Adrenal gland (tissue), 9 donors: ENCODE measurements at regions not wholly inside any gene's neighbourhood (a gene's known extent, or its start where the extent isn't known, plus 50 kb on each side); places are given as distances from the start of the nearest gene placed in this dataset.

Experiments
- DNase-seq, 7 donors: peaks; one replicate each; pipeline ENCODE4 v3.0.0-alpha.2; 2019 to 2020
- H3K27ac ChIP-seq, 5 donors: fragments of 200-600 bp; sonication (generic) in 4 of 5; 1 replicate in 3 of 5; 2 replicates in 2 of 5; pipeline versions ENCODE4 v1.5.1 to v1.8.0; 2016 to 2020; ENCODE audit warnings: mild to moderate bottlenecking in 1 of 5
- H3K27me3 ChIP-seq: fragments of 200-600 bp; 2 replicates; pipeline ENCODE4 v1.8.0; 2021
- H3K36me3 ChIP-seq, 2 donors: fragments of 200-600 bp; replicated peaks in 1 of 2; 1 replicate in 1 of 2; 2 replicates in 1 of 2; pipeline versions ENCODE4 v1.5.1 to v1.8.0; 2018 to 2022
- H3K4me1 ChIP-seq, 2 donors: fragments of 200-600 bp; replicated peaks in 1 of 2; 1 replicate in 1 of 2; 2 replicates in 1 of 2; pipeline versions ENCODE4 v1.5.1 to v1.8.0; 2018 to 2021
- H3K4me3 ChIP-seq, 4 donors: fragments of 200-600 bp; sonication (generic) in 3 of 4; one replicate each; pipeline ENCODE4 v1.5.1; 2016 to 2018
- H3K9me3 ChIP-seq, 3 donors: fragments of 200-600 bp; sonication (generic) in 1 of 3; replicated peaks in 1 of 3; 1 replicate in 2 of 3; 2 replicates in 1 of 3; pipeline versions ENCODE4 v1.5.1 to v1.8.0; 2016 to 2021
- POLR2A ChIP-seq, 2 donors: fragments of 450-650 bp; IDR thresholded peaks; one replicate each; pipeline ENCODE4 v1.6.1; 2017; ENCODE audit warnings: antibody characterized with exemption in 2 of 2, mild to moderate bottlenecking in 2 of 2, moderate library complexity in 1 of 2
- WGBS, 4 donors: extraction: QIAGEN DNeasy Blood & Tissue Kit in 2 of 4; methylation state at CpG; one replicate each; pipeline versions ENCODE4 v1.1.5 to v1.1.7; 2013 to 2017; 5-methylcytosine and 5-hydroxymethylcytosine counted together
- intact Hi-C, 2 donors: fragments of 100-400 bp; cut with DNase I; formaldehyde crosslinking; loops; one replicate each; pipeline versions ENCODE4 v1.14.1 to v1.15.0; 2022 to 2023
- TF ChIP-seq, protein P1 (sequence below), 6 experiments: fragments of 450-650 bp in 4 of 6; fragments of 200-600 bp in 2 of 6; sonication (generic) in 1 of 6; IDR thresholded peaks; 1 replicate in 5 of 6; 2 replicates in 1 of 6; pipeline versions ENCODE4 v1.5.1 to v1.8.0; 2016 to 2021; ENCODE audit warnings: antibody characterized with exemption in 6 of 6, mild to moderate bottlenecking in 2 of 6, moderate library complexity in 1 of 6
- donor health status: healthy with polysubstance abuse.
- donor health status: Bipolar disorder and iron deficiency.
- donor health status: DM: yes; HTN: yes; CAD: no.
- donor health status: DM: no; HTN: no; CAD: no.
- donor health status: DM: no; HTN: no; CAD: no.

GRCh38 chr10:108801775-108802517, 1121.4 kb downstream of the XPNPEP1 start:
- Histone ChIP-seq H3K27ac (no peak overlapping the region), H3K27me3 (no peaks in the 10 kb centered on the region), H3K36me3 (no peaks in the 10 kb centered on the region), H3K9me3 (no peaks in the 10 kb centered on the region), H3K4me3 (no peak overlapping the region), H3K4me1 (no peaks in the 10 kb centered on the region)
- TF ChIP-seq, protein P1, sequence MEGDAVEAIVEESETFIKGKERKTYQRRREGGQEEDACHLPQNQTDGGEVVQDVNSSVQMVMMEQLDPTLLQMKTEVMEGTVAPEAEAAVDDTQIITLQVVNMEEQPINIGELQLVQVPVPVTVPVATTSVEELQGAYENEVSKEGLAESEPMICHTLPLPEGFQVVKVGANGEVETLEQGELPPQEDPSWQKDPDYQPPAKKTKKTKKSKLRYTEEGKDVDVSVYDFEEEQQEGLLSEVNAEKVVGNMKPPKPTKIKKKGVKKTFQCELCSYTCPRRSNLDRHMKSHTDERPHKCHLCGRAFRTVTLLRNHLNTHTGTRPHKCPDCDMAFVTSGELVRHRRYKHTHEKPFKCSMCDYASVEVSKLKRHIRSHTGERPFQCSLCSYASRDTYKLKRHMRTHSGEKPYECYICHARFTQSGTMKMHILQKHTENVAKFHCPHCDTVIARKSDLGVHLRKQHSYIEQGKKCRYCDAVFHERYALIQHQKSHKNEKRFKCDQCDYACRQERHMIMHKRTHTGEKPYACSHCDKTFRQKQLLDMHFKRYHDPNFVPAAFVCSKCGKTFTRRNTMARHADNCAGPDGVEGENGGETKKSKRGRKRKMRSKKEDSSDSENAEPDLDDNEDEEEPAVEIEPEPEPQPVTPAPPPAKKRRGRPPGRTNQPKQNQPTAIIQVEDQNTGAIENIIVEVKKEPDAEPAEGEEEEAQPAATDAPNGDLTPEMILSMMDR (IDR thresholded peaks at IDR 0.05), result no peak
- TF ChIP-seq POLR2A (IDR thresholded peaks at IDR 0.05), result no peak
- DNase-seq, result no peak
- intact Hi-C loops, result no loop called here

DNA sequence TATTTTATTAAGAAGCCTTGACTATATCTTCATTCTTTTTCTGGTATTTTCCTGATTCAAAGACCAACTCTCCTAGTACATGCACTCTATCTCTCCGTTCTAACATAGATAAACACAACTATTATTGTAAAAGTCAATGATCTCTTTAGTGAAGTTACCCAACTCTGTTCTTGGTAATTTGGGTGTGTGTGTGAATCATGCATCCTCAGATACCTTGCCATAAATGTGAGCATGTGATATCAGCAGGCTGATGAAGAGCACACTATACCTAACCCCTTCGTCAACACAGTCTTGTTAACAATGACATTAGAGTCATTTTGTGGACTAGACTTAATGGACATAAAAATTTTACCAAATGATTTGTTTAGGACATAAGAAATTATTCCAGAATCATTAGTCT, 1122.1 kb downstream of the XPNPEP1 start:
- no peak overlapping the region for H3K27ac ChIP-seq
- intact Hi-C loops, result no loop called here
- H3K27me3 ChIP-seq, result no peaks in the 10 kb centered on the region
- H3K4me1 ChIP-seq, result no peaks in the 10 kb centered on the region
- TF ChIP-seq, protein P1 (IDR thresholded peaks at IDR 0.05), result no peak
- no peak for TF ChIP-seq POLR2A (IDR thresholded peaks at IDR 0.05)
- no peaks in the 10 kb centered on the region for H3K36me3 ChIP-seq
- no peaks in the 10 kb centered on the region for H3K9me3 ChIP-seq
- no peak for DNase-seq
- no peak overlapping the region for H3K4me3 ChIP-seq
- 72 to 78% (median 76%) methylated on average over 2 of the region's 2 CpGs for WGBS, 4 donors

GRCh38 chr10:108797573-108797972, 1125.7 kb downstream of the XPNPEP1 start:
- Histone ChIP-seq H3K4me1 (no peaks in the 10 kb centered on the region), H3K27ac (no peak overlapping the region), H3K9me3 (no peaks in the 10 kb centered on the region), H3K27me3 (no peaks in the 10 kb centered on the region), H3K36me3 (no peaks in the 10 kb centered on the region), H3K4me3 (no peak overlapping the region)
- intact Hi-C loops, result no loop called here
- TF ChIP-seq POLR2A (IDR thresholded peaks at IDR 0.05), result no peak
- TF ChIP-seq, protein P1 (IDR thresholded peaks at IDR 0.05), result no peak
- no peak for DNase-seq
- WGBS, 4 donors, result 78 to 85% (median 82%) methylated on average over 1 of the region's 1 CpG

GRCh38 chr10:108791794-108792474, 1131.4 kb downstream of the XPNPEP1 start:
- Histone ChIP-seq H3K9me3 (no peaks in the 10 kb centered on the region), H3K27me3 (no peaks in the 10 kb centered on the region), H3K4me3 (no peak overlapping the region), H3K4me1 (no peaks in the 10 kb centered on the region), H3K36me3 (no peaks in the 10 kb centered on the region), H3K27ac (no peak overlapping the region)
- TF ChIP-seq, protein P1 (IDR thresholded peaks at IDR 0.05), result no peak
- TF ChIP-seq POLR2A (IDR thresholded peaks at IDR 0.05), result no peak
- WGBS, 4 donors, result 65 to 93% (median 80%) methylated on average over 1 of the region's 1 CpG
- DNase-seq, result no peak
- intact Hi-C loops, result no loop called here
